GM18861 (cell line): ENCODE measurements at regions not wholly inside any gene's neighbourhood (a gene's known extent, or its start where the extent isn't known, plus 50 kb on each side); places are given as distances from the start of the nearest gene placed in this dataset.
"Not testable (repeated sequence)": the region's sequence is repeated elsewhere in the genome, so short reads cannot be mapped to it uniquely, and the experiment has no call there.

Source experiments
- ATAC-seq: cut with Tn5 transposase; IDR thresholded peaks from one replicate; pipeline ENCODE4 v1.9.1; 2021; ENCODE audit not compliant: unreplicated experiment

DNA sequence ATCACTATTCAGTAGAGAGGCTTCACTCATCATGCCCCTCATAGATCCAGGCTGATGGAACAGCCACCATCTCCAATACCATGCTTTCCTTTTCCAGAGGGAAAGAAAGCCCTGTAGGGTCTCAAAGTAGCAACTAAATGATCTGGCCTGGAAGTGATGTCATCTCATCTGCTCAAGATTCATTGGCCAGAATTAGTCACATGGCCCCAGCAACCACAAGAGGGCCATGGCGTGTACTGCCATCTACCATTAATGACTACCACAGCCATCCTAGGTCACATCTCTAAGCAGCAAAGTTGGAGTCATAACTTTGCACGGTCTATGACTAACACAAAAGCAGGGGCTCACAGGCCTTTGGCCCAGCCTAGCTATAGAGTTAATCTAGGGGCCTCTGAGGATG, 194.8 kb downstream of the KIT start:
- no peak for ATAC-seq

DNA sequence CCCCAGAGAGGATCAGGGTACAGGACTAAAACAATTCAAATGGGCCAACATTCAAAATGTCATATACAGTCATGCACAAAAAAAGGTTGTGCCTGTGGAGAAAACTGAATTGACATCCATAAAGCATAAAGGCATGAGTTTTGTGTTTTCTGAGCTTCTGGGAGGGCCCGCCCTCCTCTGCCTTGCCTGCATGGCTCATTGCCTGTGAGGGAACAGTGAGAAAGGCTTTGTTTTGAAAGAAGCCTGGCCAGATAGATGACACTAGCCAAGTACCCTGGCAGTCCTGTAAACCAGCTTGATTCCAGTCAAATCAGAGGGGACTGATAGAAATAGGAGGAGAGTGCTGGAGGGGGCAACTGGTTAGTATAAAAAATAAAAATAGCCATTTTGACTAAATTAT, 194.3 kb downstream of the KIT start:
- ATAC-seq: no peak

DNA sequence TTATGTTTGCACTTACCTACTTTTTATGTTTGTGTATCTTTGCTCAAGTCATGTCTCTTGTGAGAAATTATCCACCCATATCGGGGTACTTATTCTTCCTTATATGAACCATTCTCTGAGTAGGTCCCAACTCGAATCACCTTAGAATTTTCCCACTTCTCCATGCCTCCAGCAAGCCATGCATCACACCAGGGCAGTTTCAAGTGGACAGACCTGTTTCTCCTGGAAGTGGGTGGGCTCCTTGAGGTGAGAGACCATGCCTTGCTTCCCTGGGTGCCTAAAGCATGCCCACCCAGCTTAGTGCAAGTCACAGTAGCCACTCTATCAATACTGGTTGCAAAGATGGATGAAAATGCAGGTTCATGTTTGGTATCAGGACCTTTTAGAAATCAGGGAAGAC, 187.2 kb downstream of the KIT start:
- no peak for ATAC-seq

DNA sequence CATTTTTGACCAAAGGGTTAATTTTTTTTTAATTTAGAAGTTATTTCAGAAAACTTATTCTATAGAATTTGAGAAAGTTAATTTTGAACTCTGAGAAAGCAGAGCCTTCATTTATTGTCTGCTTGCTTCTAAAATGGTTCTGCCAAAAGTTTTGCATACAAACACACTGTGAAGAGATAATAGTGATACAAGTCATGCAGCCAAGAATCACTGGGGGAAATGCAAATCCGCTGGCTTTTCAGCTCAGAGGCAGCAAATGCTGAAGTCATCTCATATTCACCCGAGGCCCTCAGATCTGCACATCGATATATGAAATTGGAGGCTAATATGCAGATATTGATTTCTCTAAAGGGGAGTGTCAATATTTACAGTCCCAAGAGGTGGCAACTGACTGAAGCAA, 186.2 kb downstream of the KIT start:
- peak; percentile 48 for ATAC-seq

DNA sequence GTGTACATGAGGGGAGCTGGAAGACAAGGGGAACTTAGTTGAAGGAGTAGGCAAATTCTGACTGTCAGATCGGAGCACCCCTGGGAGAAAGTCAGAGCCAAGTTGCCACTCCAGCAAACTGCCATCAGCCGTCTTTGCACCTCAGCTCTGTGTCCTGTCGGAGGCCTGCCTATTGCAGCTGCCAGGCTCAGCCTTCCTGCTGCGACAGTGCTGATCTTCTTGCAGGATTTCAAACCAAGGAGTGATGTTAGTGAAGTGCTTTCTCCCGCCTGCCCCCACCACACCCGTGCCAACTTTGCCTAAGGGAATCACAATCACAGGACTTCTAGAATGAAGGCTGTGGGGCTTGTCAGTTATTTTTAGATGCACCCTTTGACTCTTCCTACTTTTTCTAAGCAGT, 185.3 kb downstream of the KIT start:
- ATAC-seq: no peak

DNA sequence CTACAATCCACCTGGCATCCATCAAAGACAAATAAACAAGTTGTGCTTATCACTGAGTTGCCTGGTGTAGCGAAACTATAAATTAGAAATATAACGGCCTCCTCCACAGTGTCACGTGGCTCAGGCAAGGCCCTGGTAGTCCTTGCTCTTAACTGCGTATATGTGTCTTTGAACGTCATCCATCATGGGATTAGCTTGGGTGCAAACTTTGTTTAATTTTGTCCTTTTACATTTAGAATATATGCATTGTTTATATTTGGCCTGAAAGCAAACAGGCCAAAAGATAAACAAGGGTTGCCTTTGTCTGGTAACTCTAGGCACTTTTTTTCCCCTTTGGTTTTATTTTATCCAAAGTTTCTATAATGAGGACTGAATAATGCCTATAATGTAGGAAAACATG, 184.9 kb downstream of the KIT start:
- ATAC-seq: no peak

DNA sequence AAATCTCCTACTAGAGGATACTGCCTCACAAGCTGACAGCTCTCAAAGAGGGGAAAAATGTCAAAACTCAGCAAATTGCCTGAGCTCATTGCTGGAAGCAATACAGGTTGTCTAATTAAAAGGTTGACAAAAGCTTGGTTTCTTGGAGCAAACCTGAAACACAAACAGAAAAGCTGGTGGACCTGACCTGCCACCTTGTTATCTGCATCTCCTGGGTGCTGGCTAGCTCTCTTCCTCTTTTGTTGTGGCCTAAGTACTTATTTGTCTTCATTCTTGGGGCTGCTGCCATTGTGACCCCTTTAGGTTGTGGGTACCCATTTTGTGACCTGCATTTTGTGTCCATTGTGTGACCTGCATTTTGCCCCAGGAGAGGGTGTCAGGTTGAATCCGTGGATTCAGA, 184.5 kb downstream of the KIT start:
- ATAC-seq: no peak

DNA sequence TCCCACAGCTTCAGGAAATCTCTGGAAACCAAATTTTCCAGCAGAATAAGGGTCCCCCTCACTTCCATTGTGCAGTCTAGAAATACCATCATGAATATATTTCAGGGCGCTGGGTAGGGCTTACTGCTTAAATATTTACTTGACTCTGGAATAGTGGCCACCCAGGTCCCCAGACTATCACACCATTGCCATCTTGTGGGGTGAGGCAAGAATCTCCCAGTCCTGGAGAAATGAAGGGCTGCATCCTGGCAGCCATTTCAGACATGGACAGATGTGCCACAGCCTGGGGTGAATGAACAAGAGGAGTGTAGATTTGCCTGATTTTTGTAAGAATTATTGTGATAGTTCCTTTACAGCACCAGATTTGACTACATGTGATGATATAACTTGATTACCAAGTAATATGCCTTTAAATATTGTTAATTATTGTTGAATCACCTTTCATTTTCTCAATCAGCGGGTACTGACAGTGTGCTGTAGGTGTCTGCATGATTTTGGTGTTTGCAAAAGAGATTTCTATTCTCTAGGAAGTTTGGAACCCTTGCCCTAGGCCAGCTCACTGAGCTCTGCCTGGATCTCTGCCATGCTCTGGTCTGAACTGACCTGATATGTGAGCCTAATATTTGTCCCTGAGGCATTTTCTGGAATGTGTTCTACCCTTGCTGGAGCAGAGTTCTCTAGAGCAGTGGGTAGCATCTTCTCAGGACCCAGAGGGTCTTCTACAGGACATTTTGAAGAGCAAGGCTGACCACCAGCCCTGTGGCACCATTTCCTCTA, 183.4 kb downstream of the KIT start:
- ATAC-seq: no peak

DNA sequence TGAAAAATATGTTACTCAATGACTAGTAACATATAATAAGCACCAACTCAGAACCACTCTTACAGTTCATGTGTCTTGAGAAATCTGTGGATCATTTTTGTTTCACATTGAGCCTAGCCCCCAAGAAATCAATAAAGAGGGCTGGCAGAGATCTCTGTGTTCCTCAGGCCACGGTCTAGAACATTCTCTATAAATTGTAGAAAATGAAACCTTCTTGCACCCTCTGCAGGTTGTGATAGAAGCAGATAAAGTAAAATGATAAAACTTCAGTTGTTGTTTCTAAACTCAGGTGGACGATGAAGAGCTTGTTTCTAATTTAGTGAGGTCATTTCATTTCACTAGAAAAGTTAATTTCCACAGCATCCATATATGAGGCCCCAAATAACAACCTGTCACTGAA, 182.7 kb downstream of the KIT start:
- no peak for ATAC-seq

DNA sequence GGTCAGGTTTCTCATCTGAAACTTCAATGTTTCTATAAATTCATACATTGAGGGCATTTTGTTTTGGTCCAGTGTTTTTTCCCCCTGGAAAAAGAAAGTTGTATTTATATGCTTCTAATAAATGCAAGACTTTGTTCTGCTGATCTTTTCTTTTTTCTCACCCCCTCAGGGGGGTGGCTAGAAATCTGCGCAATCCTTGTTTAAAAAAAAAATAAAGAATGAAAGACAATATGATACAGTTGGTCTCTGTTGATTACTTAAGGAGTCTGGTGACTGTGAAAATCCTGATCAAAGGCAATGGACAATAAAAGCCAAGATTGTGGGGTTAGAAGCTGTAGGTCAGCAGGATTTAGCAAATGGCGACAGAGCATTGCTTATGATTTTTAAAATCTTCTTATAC, 180.5 kb downstream of the KIT start:
- no peak for ATAC-seq

DNA sequence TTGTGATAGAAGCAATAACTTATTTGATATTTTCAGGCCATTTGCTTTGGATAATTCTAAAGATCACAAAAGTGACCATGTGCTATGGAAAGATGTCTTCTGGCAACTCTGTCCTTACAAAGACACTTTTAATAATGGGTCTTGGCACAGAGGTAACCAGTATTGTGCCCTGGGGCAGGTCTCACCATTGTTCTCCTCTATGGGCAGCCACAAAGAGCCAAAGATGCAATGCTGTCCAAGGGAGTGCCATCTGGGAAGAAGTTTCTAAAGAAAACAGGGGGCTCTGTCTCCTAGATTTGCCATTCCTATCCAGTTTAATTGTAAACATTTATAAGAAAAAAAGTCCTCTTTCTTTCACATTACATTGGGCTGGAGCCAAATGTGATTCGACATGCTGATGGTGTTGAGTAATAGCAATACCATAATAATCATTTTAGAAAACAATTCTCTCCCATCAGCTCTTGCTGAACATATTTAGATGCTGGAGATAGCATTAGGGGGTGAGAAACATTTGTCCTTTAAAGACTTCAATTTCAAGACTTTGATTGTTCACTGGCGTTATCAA, 179.9 kb downstream of the KIT start:
- no peak for ATAC-seq

DNA sequence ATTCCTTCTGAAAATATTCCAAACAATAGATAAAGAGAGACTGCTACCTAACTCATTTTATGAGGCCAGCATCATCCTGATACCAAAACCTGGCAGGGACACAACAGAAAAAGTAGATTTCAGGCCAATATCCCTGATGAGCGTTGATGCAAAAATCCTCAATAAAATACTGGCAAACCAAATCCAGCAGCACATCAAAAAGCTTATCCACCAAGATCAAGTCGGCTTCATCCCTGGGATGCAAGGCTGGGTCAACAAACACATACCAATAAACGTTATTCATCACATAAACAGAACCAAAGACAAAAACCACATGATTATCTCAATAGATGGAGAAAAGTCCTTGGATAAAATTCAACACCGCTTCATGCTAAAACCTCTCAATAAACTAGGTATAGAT, 170.6 kb downstream of the KIT start:
- ATAC-seq: not testable (repeated sequence)

DNA sequence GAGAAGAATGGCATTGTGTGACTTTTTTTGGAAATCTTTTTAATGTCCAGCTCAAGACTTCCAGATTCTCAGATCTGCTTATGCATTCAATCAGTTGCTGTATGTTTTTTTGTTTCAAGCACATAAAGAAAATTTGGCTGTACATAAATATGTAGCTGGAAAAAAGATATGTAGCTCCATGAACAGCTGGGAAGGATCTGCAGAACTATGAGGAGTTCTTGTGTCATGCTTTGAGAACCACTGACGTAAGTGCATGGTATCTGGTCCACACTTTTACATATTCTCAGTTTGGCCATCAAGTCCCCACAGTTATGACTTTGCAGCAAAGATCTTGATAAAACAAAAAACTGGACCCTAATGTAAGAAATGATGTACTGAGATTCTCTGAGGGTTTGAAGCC, 165.9 kb downstream of the KIT start:
- no peak for ATAC-seq

DNA sequence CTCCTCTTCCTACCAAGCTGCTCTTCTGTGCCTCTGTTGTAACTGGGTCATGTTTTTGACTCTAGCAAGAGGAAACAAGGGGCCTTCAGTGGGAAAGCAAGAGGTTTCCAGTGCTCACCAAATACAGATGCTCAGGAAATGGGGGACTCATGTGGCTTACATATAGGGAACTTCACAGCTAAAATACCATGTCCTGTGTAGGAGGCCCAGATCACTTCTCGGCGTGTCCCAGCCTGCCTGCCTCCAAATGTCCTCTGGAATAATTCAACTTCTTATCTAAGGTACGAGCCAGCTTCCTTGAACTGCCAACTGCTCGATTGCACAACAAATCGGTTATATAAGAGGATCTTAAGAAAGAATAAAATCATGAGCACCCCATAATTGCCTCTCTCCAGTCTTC, 161.3 kb downstream of the KIT start:
- no peak for ATAC-seq

DNA sequence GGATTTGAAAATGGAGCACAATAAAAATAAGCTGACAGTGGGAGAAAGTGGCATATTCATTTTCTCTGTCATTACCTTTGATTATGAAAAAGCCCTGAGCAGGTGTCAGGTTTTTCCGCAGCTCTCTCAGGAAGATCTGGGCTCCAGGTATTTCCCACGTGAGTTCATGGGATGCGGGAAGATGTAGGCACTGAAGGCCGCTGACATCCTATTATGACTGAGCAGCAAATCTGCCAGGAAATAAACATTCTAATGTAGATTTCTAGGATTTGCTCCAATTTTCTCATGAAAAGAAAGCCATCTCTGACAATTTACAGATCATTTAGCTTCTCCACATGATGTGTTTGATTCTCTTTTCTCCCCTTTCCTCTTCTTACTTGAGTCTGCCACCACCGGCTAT, 160.7 kb downstream of the KIT start:
- ATAC-seq: no peak

DNA sequence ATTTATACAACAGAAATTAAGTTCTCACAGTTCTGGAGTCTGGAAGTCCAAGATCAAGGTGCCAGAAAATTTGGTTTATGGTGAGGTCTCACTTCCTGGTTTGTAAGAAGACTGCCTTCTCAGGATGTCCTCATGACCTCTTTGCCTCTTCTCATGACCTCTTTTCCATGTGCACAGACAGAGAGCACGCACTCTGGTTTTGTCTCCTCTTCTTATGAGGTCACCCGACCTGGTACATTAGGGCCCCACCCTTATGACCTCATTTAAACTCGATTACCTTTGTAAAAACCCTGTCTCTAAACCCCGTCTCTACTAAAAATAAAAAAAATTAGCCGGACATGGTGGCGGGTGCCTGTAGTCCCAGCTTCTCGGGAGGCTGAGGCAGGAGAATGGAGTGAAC, 155.9 kb downstream of the KIT start:
- no peak for ATAC-seq

DNA sequence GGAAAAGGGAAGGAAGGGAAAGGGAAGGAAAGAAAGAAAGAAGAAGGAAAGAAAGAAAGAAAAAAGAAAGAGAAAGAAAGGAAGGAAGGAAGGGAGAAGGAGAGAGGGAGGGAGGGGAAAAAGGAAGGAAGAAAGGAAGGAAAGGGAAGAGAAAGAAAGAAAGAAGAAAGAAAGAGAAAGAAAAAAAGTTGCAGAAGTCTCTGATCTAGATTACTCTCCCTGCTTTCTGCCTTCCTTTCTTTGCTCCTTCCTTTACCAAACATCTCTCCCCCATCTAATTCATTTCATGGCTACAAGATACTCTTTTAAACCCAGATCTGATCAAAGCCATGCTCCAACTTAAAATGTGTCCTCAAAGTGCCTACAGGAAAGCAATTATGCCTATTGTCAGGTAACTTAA, 148.6 kb downstream of the KIT start:
- no peak for ATAC-seq

DNA sequence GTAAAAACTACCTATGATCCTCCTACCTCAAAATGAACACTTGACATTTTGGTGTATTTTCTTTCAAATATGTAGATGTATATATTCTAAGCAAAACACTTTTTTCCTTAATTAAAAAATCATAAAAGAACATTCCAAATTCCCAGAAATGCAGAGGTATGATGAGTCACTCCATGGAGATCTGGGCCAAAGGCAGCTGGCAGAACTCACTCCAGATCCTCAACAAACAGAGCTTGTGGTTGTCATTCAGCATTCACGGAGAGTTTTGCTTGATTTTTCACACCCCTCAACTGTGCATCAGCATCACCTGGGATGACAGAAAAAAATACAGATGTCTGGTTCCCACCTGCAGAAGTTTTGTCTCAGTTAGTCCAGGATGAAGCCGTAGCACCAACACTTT, 144.6 kb downstream of the KIT start:
- no peak for ATAC-seq

DNA sequence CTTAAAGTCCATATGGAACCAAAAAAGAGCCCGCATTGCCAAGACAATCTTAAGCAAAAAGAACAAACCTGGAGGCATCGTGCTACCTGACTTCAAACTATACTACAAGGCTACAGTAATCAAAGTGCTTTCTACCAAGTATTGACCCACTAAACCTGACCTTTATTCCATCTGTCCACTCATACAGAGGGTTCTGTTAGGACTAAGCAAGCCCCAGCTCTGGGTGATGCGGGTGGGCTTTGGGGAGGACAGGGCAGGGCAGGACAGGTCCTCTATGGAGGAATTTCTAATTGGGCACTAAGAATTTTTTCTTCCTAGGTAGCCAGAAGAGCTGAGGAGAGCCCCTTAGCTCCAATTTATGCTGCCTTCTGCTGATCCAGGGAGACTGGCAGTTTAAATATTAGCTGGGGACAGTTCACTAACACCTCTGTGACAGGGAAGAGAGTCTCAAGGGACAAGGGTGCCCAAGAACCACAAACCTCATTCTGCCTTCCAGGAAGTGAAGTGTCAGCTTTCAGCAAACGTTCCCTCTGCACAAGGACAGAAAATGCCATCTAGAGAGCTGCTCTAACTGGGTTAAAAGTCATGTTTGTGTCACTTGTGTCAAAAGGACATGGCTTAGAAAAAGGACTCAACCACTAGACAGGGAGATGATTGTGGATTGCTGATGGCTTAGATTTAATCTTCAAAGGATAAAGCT, 143.2 kb downstream of the KIT start:
- peak; percentile 95 for ATAC-seq

DNA sequence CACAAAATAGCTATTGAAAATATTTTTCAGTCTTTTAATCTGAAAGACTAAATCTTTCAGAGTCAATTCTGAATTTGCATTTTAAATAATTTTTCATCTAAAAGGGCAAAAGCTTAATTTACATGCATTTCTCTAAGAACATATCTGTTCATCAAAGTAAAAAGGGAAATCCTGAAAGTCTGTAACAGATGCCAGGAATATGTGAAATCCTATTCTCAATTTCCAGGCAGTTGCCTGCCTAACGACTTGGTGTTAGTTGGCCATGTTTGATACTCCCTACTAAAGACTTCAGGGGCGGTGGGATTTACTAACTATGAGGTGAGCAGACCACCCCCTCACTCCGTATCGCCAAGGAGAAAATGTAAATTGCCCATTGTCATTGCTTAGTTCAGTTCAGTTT, 136.8 kb downstream of the KIT start:
- ATAC-seq: no peak

DNA sequence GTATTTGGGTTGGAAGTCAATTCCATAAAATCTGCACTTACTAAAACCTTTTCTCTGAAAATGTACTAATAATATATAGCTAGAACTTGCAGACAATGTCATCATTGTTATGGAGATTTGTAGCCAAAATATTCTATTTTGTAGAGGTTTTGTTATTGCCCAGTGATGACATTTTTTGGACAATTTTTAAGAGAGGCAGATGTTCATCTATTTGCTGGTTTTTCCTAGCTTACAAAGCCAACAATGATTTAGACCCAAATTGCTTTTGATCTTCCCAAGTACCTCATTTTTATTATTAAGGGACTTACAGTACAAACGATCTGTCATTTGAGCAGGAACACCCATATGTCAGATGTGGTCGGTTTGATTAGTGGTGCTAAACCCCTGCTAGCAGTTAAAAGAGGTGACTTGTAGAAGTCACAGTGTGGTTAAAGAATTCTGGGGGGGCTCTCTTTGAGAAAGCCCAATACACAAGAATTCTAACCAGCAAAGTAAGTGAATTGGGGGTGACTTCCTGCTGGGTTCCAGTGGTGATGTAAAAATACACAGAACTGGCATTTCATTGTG, 136.2 kb downstream of the KIT start:
- no peak for ATAC-seq
